Keratinocyte (primary cell): ENCODE measurements at regions not wholly inside any gene's neighbourhood (a gene's known extent, or its start where the extent isn't known, plus 50 kb on each side); places are given as distances from the start of the nearest gene placed in this dataset.

ENCODE experiments used
- DNase-seq: peaks from one replicate; pipeline ENCODE4 v3.0.0-alpha.2; 2011; ENCODE audit warnings: low read depth, missing footprints, low spot score
- FAIRE-seq: peaks from 2 replicates; lab custom pipeline; 2011; peaks lifted over from hg19 to GRCh38; lab: Jason Lieb, UNC
- H2AFZ ChIP-seq: 2 replicates; pipeline ENCODE4 v1.6.0; 2012; ENCODE audit warnings: low read length, control low read depth, inconsistent platforms; ENCODE audit not compliant: control insufficient read depth
- H3K27ac ChIP-seq: 2 replicates; pipeline ENCODE4 v1.5.1; 2011; ENCODE audit warnings: low read length; ENCODE audit not compliant: control insufficient read depth, insufficient read depth
- H3K27me3 ChIP-seq: 3 replicates; pipeline ENCODE4 v1.6.0; 2011; ENCODE audit warnings: low read length; ENCODE audit not compliant: control insufficient read depth, insufficient read depth; ENCODE audit errors: extremely low read depth
- H3K36me3 ChIP-seq, 2 experiments: 2 replicates in 1 of 2; 3 replicates in 1 of 2; pipeline ENCODE4 v1.5.1; 2011; ENCODE audit warnings: low read length in 2 of 2, mild to moderate bottlenecking in 1 of 2; ENCODE audit not compliant: control insufficient read depth in 2 of 2, insufficient read depth in 2 of 2; ENCODE audit errors: extremely low read depth in 1 of 2
- H3K4me1 ChIP-seq: 3 replicates; pipeline ENCODE4 v1.5.1; 2011; ENCODE audit warnings: low read length; ENCODE audit not compliant: control insufficient read depth, insufficient read depth; ENCODE audit errors: extremely low read depth
- H3K4me2 ChIP-seq: 3 replicates; pipeline ENCODE4 v1.6.0; 2011; ENCODE audit warnings: low read depth, low read length; ENCODE audit not compliant: control insufficient read depth, insufficient read depth; ENCODE audit errors: extremely low read depth
- H3K4me3 ChIP-seq, 3 experiments: fragments of 200-600 bp in 1 of 3; sonication (generic) in 1 of 3; 2 replicates in 2 of 3; 3 replicates in 1 of 3; pipeline ENCODE4 v1.5.1; 2011 to 2016; ENCODE audit warnings: low read length in 3 of 3, mild to moderate bottlenecking in 3 of 3, control low read depth in 2 of 3, inconsistent platforms in 1 of 3, low read depth in 1 of 3, mixed read lengths in 1 of 3, mixed run types in 1 of 3, moderate library complexity in 1 of 3; ENCODE audit not compliant: control insufficient read depth in 2 of 3, insufficient read depth in 2 of 3; ENCODE audit errors: extremely low read depth in 1 of 3
- H3K79me2 ChIP-seq: 2 replicates; pipeline ENCODE4 v1.6.0; 2012; ENCODE audit warnings: low read length; ENCODE audit not compliant: control insufficient read depth, insufficient read depth
- H3K9ac ChIP-seq: 3 replicates; pipeline ENCODE4 v1.6.0; 2011; ENCODE audit warnings: low read length; ENCODE audit not compliant: control insufficient read depth, insufficient read depth; ENCODE audit errors: extremely low read depth
- H3K9me1 ChIP-seq: 3 replicates; pipeline ENCODE4 v1.6.0; 2011; ENCODE audit warnings: low read length; ENCODE audit not compliant: control insufficient read depth, insufficient read depth; ENCODE audit errors: extremely low read depth
- H3K9me3 ChIP-seq: 2 replicates; pipeline ENCODE4 v1.5.1; 2012; ENCODE audit warnings: low read depth, low read length; ENCODE audit not compliant: control insufficient read depth
- H4K20me1 ChIP-seq: 3 replicates; pipeline ENCODE4 v1.6.0; 2011; ENCODE audit warnings: low read length; ENCODE audit not compliant: control insufficient read depth, insufficient read depth; ENCODE audit errors: extremely low read depth
- EZH2 ChIP-seq: IDR thresholded peaks from one replicate; pipeline ENCODE4 v1.6.1; 2012; ENCODE audit warnings: inconsistent platforms, mild to moderate bottlenecking, low read length, moderate library complexity
- dilution Hi-C: fragments of 300-500 bp; cut with MboI; formaldehyde crosslinking; loops from one replicate; pipeline ENCODE4 v1.7.0; 2020; ENCODE audit warnings: low sequenced_read_pairs; ENCODE audit not compliant: extremely low pct_ligation_motif_present
- TF ChIP-seq, protein P1 (sequence below), 3 experiments: IDR thresholded peaks in 1 of 3; conservative IDR thresholded peaks in 1 of 3; optimal IDR thresholded peaks in 1 of 3; 2 replicates in 2 of 3; 3 replicates in 1 of 3; pipeline versions ENCODE3 to v1.5.1; 2011; ENCODE audit warnings: low read length in 3 of 3, mild to moderate bottlenecking in 3 of 3, moderate library complexity in 2 of 3, control low read depth in 1 of 3, inconsistent platforms in 1 of 3; ENCODE audit not compliant: insufficient read depth in 2 of 3; ENCODE audit errors: extremely low read depth in 1 of 3

DNA sequence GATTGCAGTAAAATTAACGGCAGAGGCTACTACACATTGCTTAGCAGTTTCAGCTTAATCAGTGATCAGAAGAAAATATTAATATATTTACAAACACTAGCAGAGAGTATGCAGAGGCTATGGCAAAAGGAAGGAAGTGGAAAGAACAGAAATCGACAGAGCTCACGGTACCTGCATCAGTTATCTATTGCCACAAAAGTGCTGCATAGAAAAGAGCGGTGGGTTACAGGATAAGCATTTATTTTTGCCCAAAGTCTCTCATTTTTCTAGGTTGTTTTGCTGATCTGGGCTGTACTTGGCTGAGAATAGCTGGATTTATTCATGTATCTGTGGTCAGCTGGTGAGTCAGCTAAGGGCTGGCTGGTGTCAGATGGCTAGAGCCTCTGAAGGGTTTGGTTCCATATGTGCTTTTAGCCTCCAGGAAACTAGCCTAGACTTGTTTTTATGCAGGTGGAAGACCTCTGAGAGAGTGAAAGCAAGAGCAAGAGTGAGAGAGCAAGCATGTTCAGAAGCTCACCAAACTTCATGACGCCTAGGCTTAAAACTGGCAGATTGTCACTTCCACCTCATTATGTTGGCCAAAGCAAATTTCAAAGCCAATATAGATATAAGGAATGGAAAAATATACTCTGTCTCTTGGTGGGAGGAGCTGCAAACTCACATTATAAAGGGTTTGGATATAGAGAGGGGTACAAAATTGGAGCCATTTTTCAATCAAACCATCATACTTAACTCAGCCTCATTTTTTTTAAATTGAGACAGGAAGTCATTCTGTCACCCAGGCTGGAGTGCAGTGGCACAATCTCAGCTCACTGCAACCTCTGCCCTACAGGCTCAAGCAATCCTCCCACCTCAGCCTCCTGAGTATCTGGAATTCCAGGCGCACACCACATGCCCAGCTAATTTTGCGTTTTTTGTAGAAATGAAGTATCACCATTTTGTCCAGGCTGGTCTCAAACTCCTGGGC, 153.2 kb upstream of the RPL34 start:
- DNase-seq (no peak), FAIRE-seq (peak; percentile 52)
- no peaks in the 10 kb centered on the region for H4K20me1 ChIP-seq
- no peaks in the 10 kb centered on the region for H3K79me2 ChIP-seq
- H3K9me1 ChIP-seq = no peaks in the 10 kb centered on the region
- no peak overlapping the region for H2AFZ ChIP-seq
- no peak for TF ChIP-seq EZH2
- dilution Hi-C loops = no loop called here
- no peak overlapping the region for H3K9ac ChIP-seq
- no peak overlapping the region for H3K27ac ChIP-seq
- H3K9me3 ChIP-seq = no peaks in the 10 kb centered on the region
- H3K4me1 ChIP-seq = no peaks in the 10 kb centered on the region
- no peaks in the 10 kb centered on the region for H3K36me3 ChIP-seq
- H3K27me3 ChIP-seq = no peaks in the 10 kb centered on the region
- H3K4me2 ChIP-seq = no peak overlapping the region
- H3K4me3 ChIP-seq = no peak overlapping the region

DNA sequence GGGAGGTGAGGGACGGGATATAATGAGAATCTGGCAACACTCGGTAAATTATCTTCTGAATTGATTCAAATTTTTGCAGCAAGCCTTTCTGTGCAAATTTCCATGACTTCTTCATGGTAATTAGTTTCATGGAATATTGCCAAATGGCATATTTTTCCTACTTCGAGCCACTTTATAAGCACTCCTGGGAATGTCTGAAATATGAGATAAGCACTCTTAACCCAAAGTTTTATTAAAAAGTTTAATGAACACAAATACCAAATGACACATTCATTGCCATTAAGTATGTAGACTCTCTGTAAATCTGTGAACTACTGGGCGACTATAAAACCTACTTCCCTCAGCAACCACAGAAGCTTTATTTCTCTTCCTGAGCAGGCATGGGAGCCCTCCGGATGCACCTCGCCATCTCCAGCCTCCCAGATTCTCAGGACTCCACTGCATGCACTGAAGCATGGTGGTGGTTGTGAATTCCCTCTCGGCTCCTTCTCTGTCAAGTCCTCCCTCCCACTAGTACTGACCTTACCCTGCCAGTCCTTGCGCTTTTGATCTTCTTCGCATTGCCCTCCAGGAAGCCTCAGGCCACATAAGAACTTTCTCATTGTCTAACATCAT, 154.4 kb upstream of the RPL34 start:
- Histone ChIP-seq H3K79me2 (no peaks in the 10 kb centered on the region), H4K20me1 (no peaks in the 10 kb centered on the region), H3K9me1 (no peaks in the 10 kb centered on the region), H3K36me3 (no peaks in the 10 kb centered on the region), H3K9me3 (no peaks in the 10 kb centered on the region), H3K4me3 (no peak overlapping the region), H3K9ac (no peak overlapping the region), H2AFZ (no peak overlapping the region), H3K27ac (no peak overlapping the region), H3K4me1 (no peaks in the 10 kb centered on the region), H3K4me2 (no peak overlapping the region), H3K27me3 (no peaks in the 10 kb centered on the region)
- no peak for TF ChIP-seq EZH2
- TF ChIP-seq, protein P1, sequence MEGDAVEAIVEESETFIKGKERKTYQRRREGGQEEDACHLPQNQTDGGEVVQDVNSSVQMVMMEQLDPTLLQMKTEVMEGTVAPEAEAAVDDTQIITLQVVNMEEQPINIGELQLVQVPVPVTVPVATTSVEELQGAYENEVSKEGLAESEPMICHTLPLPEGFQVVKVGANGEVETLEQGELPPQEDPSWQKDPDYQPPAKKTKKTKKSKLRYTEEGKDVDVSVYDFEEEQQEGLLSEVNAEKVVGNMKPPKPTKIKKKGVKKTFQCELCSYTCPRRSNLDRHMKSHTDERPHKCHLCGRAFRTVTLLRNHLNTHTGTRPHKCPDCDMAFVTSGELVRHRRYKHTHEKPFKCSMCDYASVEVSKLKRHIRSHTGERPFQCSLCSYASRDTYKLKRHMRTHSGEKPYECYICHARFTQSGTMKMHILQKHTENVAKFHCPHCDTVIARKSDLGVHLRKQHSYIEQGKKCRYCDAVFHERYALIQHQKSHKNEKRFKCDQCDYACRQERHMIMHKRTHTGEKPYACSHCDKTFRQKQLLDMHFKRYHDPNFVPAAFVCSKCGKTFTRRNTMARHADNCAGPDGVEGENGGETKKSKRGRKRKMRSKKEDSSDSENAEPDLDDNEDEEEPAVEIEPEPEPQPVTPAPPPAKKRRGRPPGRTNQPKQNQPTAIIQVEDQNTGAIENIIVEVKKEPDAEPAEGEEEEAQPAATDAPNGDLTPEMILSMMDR (optimal IDR thresholded peaks at IDR 0.05 in 1 of 3, IDR thresholded peaks at IDR 0.05 in 1 of 3, conservative IDR thresholded peaks at IDR 0.05 in 1 of 3; ENCODE audit: extremely low read depth in 1 of 3, insufficient read depth in 2 of 3, low read length in 3 of 3) = no peak
- FAIRE-seq (no peak), DNase-seq (no peak)
- dilution Hi-C loops = no loop called here
